ENCODE measurements at regions not wholly inside any gene's neighbourhood (a gene's known extent, or its start where the extent isn't known, plus 50 kb on each side); places are given as distances from the start of the nearest gene placed in this dataset.

DNA sequence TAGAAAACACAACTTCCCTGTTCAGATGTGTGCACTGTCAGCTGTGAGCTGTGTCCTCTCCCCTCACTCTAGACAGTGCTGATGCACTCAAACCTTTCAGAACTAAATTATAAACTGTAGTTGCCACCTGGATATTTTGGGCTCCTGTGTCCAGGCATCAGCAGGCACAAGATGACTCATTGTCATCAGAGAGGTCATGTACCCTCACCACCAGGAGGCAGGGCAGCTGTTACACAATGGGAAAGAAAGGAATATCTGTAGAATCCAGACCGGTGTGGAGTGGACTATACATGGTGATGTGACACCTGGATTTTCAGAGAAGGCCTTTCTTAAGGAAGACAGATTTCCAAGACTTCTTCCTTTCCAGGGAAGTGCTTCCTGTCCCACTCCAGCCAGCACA, 854.4 kb upstream of the AGA start (continued):
- peak in 2 of 3 experiments; percentile 48 to 53; a peak in 4 of 6 replicates for TF ChIP-seq CTCF (IDR thresholded peaks at IDR 0.05 in 2 of 3, conservative IDR thresholded peaks at IDR 0.05 in 1 of 3; ENCODE audit: borderline replicate concordance in 1 of 3, insufficient read depth in 1 of 3, low read depth in 2 of 3, low read length in 2 of 3)
- TF ChIP-seq CEBPB (IDR thresholded peaks at IDR 0.05; ENCODE audit: low read depth): peak; percentile 30; the same call in 1 of the 2 replicates

DNA sequence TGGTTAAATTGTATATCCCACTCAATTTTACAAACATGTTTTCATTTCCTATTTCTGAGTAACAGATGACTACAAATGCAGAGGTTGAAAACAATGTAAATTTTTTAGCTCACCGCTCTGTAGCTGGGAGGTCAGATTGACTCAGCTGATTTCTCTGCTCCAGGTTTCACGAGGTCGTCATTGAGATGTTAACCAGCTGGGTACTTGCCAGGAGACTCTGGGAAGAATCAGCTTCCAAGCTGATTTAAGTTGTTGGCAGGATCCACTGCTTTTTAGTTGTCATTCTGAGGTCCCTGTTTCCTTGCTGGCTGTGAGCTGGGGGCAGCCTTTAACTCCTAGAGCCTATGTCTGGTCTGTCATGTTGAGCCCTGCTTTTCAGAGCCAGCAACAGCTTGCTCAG, 864.3 kb upstream of the AGA start:
- Histone ChIP-seq H4K20me1 (ENCODE audit: insufficient read depth) (no peaks in the 10 kb centered on the region), H3K4me1 (ENCODE audit: control insufficient read depth in 1 of 2, insufficient read depth in 2 of 2, low read length in 2 of 2) (no peaks in the 10 kb centered on the region), H3K79me2 (ENCODE audit: insufficient read depth, low read length) (no peaks in the 10 kb centered on the region), H3K4me2 (ENCODE audit: low read length) (no peak overlapping the region), H3K27ac (ENCODE audit: low read depth, low read length) (no peak overlapping the region), H3K36me3 (ENCODE audit: control insufficient read depth in 1 of 2, insufficient read depth in 2 of 2, low read length in 2 of 2) (no peaks in the 10 kb centered on the region), H3K4me3 (replicated peaks in 1 of 2; ENCODE audit: low read depth in 1 of 2, low read length in 2 of 2) (no peak overlapping the region), H3K9me3 (ENCODE audit: control insufficient read depth in 1 of 2, insufficient read depth in 1 of 2, low read depth in 1 of 2, low read length in 2 of 2) (no peaks in the 10 kb centered on the region), H3K9me2 (ENCODE audit: insufficient read depth) (no peaks in the 10 kb centered on the region), H3K9ac (ENCODE audit: low read length) (no peak overlapping the region), H2AFZ (ENCODE audit: low read depth, low read length, poor library complexity, severe bottlenecking) (no peak overlapping the region), H3K27me3 (ENCODE audit: insufficient read depth, low read length) (no peaks in the 10 kb centered on the region)
- DNase-seq (ENCODE audit: low read depth, low spot score): no peak
- no peak for TF ChIP-seq SRF (IDR thresholded peaks at IDR 0.05; ENCODE audit: low read depth)
- TF ChIP-seq RAD21 (IDR thresholded peaks at IDR 0.05; ENCODE audit: low read depth): no peak
- TF ChIP-seq EGR1 (IDR thresholded peaks at IDR 0.05; ENCODE audit: low read depth): no peak
- TF ChIP-seq ZFX (IDR thresholded peaks at IDR 0.05): no peak
- no peak for TF ChIP-seq MAX (IDR thresholded peaks at IDR 0.05)
- TF ChIP-seq YY1 (IDR thresholded peaks at IDR 0.05; ENCODE audit: extremely low read depth, insufficient replicate concordance, low read depth, low read length): no peak
- TF ChIP-seq SIN3A (IDR thresholded peaks at IDR 0.05; ENCODE audit: low read depth): no peak
- TF ChIP-seq EZH2 (IDR thresholded peaks at IDR 0.05): no peak
- TF ChIP-seq CBX3 (IDR thresholded peaks at IDR 0.05; ENCODE audit: low read depth): no peak
- TF ChIP-seq ELF1 (IDR thresholded peaks at IDR 0.05; ENCODE audit: borderline replicate concordance, low read depth): no peak
- TF ChIP-seq, protein P1, sequence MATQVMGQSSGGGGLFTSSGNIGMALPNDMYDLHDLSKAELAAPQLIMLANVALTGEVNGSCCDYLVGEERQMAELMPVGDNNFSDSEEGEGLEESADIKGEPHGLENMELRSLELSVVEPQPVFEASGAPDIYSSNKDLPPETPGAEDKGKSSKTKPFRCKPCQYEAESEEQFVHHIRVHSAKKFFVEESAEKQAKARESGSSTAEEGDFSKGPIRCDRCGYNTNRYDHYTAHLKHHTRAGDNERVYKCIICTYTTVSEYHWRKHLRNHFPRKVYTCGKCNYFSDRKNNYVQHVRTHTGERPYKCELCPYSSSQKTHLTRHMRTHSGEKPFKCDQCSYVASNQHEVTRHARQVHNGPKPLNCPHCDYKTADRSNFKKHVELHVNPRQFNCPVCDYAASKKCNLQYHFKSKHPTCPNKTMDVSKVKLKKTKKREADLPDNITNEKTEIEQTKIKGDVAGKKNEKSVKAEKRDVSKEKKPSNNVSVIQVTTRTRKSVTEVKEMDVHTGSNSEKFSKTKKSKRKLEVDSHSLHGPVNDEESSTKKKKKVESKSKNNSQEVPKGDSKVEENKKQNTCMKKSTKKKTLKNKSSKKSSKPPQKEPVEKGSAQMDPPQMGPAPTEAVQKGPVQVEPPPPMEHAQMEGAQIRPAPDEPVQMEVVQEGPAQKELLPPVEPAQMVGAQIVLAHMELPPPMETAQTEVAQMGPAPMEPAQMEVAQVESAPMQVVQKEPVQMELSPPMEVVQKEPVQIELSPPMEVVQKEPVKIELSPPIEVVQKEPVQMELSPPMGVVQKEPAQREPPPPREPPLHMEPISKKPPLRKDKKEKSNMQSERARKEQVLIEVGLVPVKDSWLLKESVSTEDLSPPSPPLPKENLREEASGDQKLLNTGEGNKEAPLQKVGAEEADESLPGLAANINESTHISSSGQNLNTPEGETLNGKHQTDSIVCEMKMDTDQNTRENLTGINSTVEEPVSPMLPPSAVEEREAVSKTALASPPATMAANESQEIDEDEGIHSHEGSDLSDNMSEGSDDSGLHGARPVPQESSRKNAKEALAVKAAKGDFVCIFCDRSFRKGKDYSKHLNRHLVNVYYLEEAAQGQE (IDR thresholded peaks at IDR 0.05; ENCODE audit: low read depth): no peak
- POLR2A ChIA-PET: no interaction called here
- ATAC-seq: no peak
- CTCF ChIA-PET: no interaction called here
- RAD21 ChIA-PET (ENCODE audit: low non-redundant PET in 1 of 2, low total read pairs in 2 of 2, uncharacterized antibody in 2 of 2, unreplicated experiment in 2 of 2): no interaction called here
- no TSS peak for BruUV-seq (replicated peaks)
- intact Hi-C loops (cut with micrococcal nuclease): no loop called here

Measured in HCT116 (cell line).